Neural cell (in vitro differentiated cells): ENCODE measurements at regions not wholly inside any gene's neighbourhood (a gene's known extent, or its start where the extent isn't known, plus 50 kb on each side); places are given as distances from the start of the nearest gene placed in this dataset.
"Not testable (repeated sequence)": the region's sequence is repeated elsewhere in the genome, so short reads cannot be mapped to it uniquely, and the experiment has no call there.

Source experiments
- H2AFZ ChIP-seq: fragments of 200-600, 300-800 bp; sonication (generic), shearing (Covaris generic); 2 replicates; pipeline ENCODE4 v1.6.0; 2014; ENCODE audit warnings: low read depth, mild to moderate bottlenecking, antibody characterized with exemption, low read length, moderate library complexity
- H3F3A ChIP-seq: fragments of 200-600 bp; shearing (Covaris generic); 2 replicates; pipeline ENCODE4 v1.6.1; 2016; ENCODE audit warnings: mild to moderate bottlenecking, moderate library complexity, mixed read lengths, antibody characterized with exemption, low read length; ENCODE audit not compliant: insufficient read depth, poor library complexity, severe bottlenecking
- H3K27ac ChIP-seq: fragments of 200-600, 300-800 bp; sonication (generic), shearing (Covaris generic); 2 replicates; pipeline ENCODE4 v1.5.1; 2014; ENCODE audit warnings: mild to moderate bottlenecking, low read length, moderate library complexity
- H3K27me3 ChIP-seq: fragments of 300-800, 200-600 bp; sonication (generic), shearing (Covaris generic); 2 replicates; pipeline ENCODE4 v1.6.0; 2014; ENCODE audit warnings: mild to moderate bottlenecking, low read depth, low read length, moderate library complexity; ENCODE audit not compliant: insufficient read depth
- H3K36me3 ChIP-seq: fragments of 300-800, 200-600 bp; sonication (generic), shearing (Covaris generic); 2 replicates; pipeline ENCODE4 v1.5.1; 2014; ENCODE audit warnings: mild to moderate bottlenecking, antibody characterized with exemption, low read length, moderate library complexity; ENCODE audit not compliant: insufficient read depth
- H3K4me2 ChIP-seq: fragments of 300-800, 200-600 bp; sonication (generic), shearing (Covaris generic); 2 replicates; pipeline ENCODE4 v1.6.0; 2014; ENCODE audit warnings: mild to moderate bottlenecking, low read length
- H3K4me3 ChIP-seq: fragments of 300-800, 200-600 bp; sonication (generic), shearing (Covaris generic); 2 replicates; pipeline ENCODE4 v1.5.1; 2014; ENCODE audit warnings: mild to moderate bottlenecking, low read length, moderate library complexity
- H3K79me2 ChIP-seq: fragments of 200-600 bp; shearing (Covaris generic); replicated peaks from 2 replicates; pipeline ENCODE4 v1.6.0; 2014; ENCODE audit warnings: mild to moderate bottlenecking, low read length, moderate library complexity; ENCODE audit not compliant: insufficient read depth
- H3K9ac ChIP-seq: fragments of 300-800, 200-600 bp; sonication (generic), shearing (Covaris generic); 2 replicates; pipeline ENCODE4 v1.6.1; 2016; ENCODE audit warnings: mild to moderate bottlenecking, low read length, mixed read lengths
- H3K9me2 ChIP-seq: fragments of 200-600 bp; shearing (Covaris generic); 2 replicates; pipeline ENCODE4 v1.6.1; 2016; ENCODE audit warnings: mild to moderate bottlenecking, low read length, mixed read lengths; ENCODE audit not compliant: insufficient read depth
- H3K9me3 ChIP-seq: fragments of 200-600, 300-800 bp; sonication (generic), shearing (Covaris generic); 2 replicates; pipeline ENCODE4 v1.6.1; 2016; ENCODE audit warnings: mild to moderate bottlenecking, mixed run types, low read length, moderate library complexity, mixed read lengths
- H4K20me1 ChIP-seq: fragments of 200-600 bp; shearing (Covaris generic); 2 replicates; pipeline ENCODE4 v1.6.1; 2016; ENCODE audit warnings: mild to moderate bottlenecking, mixed run types; ENCODE audit not compliant: insufficient read depth
- EP300 ChIP-seq: fragments of 450-650 bp; conservative IDR thresholded peaks from 2 replicates; pipeline ENCODE4 v1.6.1; 2014; ENCODE audit warnings: antibody characterized with exemption, mild to moderate bottlenecking, moderate library complexity; ENCODE audit not compliant: poor library complexity, severe bottlenecking
- EZH2 ChIP-seq: fragments of 200-600, 300-800 bp; shearing (Covaris generic), sonication (generic); IDR thresholded peaks from 2 replicates; pipeline ENCODE4 v1.6.1; 2014; ENCODE audit warnings: antibody characterized with exemption, low read length, borderline replicate concordance, mild to moderate bottlenecking; ENCODE audit not compliant: insufficient read depth, poor library complexity, severe bottlenecking
- MXI1 ChIP-seq: fragments of 450-650 bp; conservative IDR thresholded peaks from 2 replicates; pipeline ENCODE4 v1.6.1; 2014; ENCODE audit warnings: antibody characterized with exemption, mild to moderate bottlenecking; ENCODE audit not compliant: poor library complexity, severe bottlenecking
- POLR2AphosphoS5 ChIP-seq: IDR thresholded peaks from 2 replicates; pipeline ENCODE4 v1.6.1; 2012
- RAD21 ChIP-seq: fragments of 450-650 bp; conservative IDR thresholded peaks from 2 replicates; pipeline ENCODE4 v1.6.1; 2014; ENCODE audit warnings: antibody characterized with exemption, mild to moderate bottlenecking, moderate library complexity
- SMC3 ChIP-seq: fragments of 450-650 bp; conservative IDR thresholded peaks from 2 replicates; pipeline ENCODE4 v1.6.1; 2014; ENCODE audit warnings: antibody characterized with exemption, mild to moderate bottlenecking, moderate library complexity; ENCODE audit not compliant: poor library complexity
- TAF1 ChIP-seq: IDR thresholded peaks from 2 replicates; pipeline ENCODE4 v1.6.1; 2012; ENCODE audit warnings: low read depth
- TF ChIP-seq, protein P1 (sequence below): fragments of 450-650 bp; IDR thresholded peaks from 2 replicates; pipeline ENCODE4 v1.5.1; 2014; ENCODE audit warnings: antibody characterized with exemption, mild to moderate bottlenecking, moderate library complexity; ENCODE audit not compliant: poor library complexity, severe bottlenecking
- TF ChIP-seq, protein P2 (sequence below): IDR thresholded peaks from 2 replicates; pipeline ENCODE4 v1.6.1; 2012; ENCODE audit warnings: borderline replicate concordance

- not testable (repeated sequence) for H3K79me2 ChIP-seq, H2AFZ ChIP-seq, H4K20me1 ChIP-seq, H3K27me3 ChIP-seq, H3K9ac ChIP-seq, H3K9me3 ChIP-seq, H3K36me3 ChIP-seq, H3F3A ChIP-seq, H3K9me2 ChIP-seq, H3K4me2 ChIP-seq, H3K4me3 ChIP-seq, H3K27ac ChIP-seq
Observed at GRCh38 chr5:20865892-20866291, 877.9 kb upstream of the CDH18 start.

GRCh38 chr5:20833081-20833627 lies 845.2 kb upstream of the CDH18 start:
- Histone ChIP-seq H2AFZ (no peak overlapping the region), H3K27ac (no peak overlapping the region)
- no peak for TF ChIP-seq SMC3
- TF ChIP-seq EP300: no peak
- no peak for TF ChIP-seq RAD21
- TF ChIP-seq, protein P1, sequence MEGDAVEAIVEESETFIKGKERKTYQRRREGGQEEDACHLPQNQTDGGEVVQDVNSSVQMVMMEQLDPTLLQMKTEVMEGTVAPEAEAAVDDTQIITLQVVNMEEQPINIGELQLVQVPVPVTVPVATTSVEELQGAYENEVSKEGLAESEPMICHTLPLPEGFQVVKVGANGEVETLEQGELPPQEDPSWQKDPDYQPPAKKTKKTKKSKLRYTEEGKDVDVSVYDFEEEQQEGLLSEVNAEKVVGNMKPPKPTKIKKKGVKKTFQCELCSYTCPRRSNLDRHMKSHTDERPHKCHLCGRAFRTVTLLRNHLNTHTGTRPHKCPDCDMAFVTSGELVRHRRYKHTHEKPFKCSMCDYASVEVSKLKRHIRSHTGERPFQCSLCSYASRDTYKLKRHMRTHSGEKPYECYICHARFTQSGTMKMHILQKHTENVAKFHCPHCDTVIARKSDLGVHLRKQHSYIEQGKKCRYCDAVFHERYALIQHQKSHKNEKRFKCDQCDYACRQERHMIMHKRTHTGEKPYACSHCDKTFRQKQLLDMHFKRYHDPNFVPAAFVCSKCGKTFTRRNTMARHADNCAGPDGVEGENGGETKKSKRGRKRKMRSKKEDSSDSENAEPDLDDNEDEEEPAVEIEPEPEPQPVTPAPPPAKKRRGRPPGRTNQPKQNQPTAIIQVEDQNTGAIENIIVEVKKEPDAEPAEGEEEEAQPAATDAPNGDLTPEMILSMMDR: no peak
- TF ChIP-seq EZH2: no peak

DNA sequence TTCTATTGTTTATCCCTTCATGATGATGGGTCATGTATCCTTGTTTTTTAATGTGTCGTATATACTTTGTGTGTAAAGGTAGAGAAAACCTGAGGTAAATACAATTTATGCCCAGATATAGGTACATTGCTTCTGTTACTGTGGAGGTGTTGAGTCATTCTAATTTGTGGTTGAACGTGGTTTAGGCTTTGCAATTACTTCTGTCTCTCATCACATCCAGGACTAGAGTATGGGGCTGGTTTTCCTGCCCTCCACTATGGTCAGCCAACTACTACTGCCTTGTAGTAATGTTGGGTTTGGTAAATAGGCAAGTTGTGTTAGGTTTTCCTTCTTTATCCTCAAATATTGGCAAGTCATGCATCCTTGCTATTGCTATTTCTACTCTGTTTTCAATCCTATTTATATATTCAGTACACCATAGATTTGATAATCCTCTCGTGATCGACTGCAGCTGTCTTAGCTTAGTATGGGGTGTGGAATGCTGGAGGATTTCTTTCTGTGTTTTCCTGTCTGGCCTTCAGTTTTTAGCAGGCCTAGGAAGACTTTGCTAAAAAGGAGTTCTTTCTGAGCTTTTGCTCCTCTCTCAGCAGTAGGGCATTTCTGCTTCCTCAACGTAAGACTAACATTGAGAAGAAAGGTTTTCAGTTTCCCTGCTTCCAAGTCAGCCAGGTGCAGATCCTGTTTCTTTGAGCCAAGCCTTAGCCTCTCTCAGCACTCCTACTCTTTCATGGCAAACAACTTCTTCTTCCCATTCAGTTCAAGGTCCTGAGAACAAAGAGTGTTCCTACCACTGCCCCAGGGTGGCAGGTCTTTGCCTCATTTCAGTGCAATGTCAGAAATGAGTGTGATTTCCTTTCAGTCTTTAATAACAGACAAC lies 844.4 kb upstream of the CDH18 start:
- H3K27ac ChIP-seq: no peak overlapping the region
- no peaks in the 10 kb centered on the region for H3K27me3 ChIP-seq
- no peaks in the 10 kb centered on the region for H3K9me2 ChIP-seq
- no peak overlapping the region for H3K9ac ChIP-seq
- no peaks in the 10 kb centered on the region for H3K9me3 ChIP-seq
- H3K79me2 ChIP-seq: no peaks in the 10 kb centered on the region
- TF ChIP-seq, protein P2, sequence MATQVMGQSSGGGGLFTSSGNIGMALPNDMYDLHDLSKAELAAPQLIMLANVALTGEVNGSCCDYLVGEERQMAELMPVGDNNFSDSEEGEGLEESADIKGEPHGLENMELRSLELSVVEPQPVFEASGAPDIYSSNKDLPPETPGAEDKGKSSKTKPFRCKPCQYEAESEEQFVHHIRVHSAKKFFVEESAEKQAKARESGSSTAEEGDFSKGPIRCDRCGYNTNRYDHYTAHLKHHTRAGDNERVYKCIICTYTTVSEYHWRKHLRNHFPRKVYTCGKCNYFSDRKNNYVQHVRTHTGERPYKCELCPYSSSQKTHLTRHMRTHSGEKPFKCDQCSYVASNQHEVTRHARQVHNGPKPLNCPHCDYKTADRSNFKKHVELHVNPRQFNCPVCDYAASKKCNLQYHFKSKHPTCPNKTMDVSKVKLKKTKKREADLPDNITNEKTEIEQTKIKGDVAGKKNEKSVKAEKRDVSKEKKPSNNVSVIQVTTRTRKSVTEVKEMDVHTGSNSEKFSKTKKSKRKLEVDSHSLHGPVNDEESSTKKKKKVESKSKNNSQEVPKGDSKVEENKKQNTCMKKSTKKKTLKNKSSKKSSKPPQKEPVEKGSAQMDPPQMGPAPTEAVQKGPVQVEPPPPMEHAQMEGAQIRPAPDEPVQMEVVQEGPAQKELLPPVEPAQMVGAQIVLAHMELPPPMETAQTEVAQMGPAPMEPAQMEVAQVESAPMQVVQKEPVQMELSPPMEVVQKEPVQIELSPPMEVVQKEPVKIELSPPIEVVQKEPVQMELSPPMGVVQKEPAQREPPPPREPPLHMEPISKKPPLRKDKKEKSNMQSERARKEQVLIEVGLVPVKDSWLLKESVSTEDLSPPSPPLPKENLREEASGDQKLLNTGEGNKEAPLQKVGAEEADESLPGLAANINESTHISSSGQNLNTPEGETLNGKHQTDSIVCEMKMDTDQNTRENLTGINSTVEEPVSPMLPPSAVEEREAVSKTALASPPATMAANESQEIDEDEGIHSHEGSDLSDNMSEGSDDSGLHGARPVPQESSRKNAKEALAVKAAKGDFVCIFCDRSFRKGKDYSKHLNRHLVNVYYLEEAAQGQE: no peak
- no peak for TF ChIP-seq EZH2
- no peak for TF ChIP-seq EP300
- no peak for TF ChIP-seq SMC3
- TF ChIP-seq POLR2AphosphoS5: no peak
- TF ChIP-seq TAF1: no peak
- TF ChIP-seq RAD21: no peak
- no peak for TF ChIP-seq MXI1
- TF ChIP-seq, protein P1: no peak
- H3K4me2 ChIP-seq: no peak overlapping the region
- no peaks in the 10 kb centered on the region for H4K20me1 ChIP-seq
- H3K36me3 ChIP-seq: no peaks in the 10 kb centered on the region
- H3K4me3 ChIP-seq: no peak overlapping the region
- H2AFZ ChIP-seq: no peak overlapping the region
- H3F3A ChIP-seq: no peaks in the 10 kb centered on the region

More at GRCh38 chr5:20833081-20833627, 845.2 kb upstream of the CDH18 start:
- H3F3A ChIP-seq: no peaks in the 10 kb centered on the region
- H3K4me3 ChIP-seq: no peak overlapping the region
- H3K9me2 ChIP-seq: no peaks in the 10 kb centered on the region
- H3K9me3 ChIP-seq: no peaks in the 10 kb centered on the region
- H3K79me2 ChIP-seq: no peaks in the 10 kb centered on the region
- no peak overlapping the region for H3K4me2 ChIP-seq
- no peak overlapping the region for H3K9ac ChIP-seq
- H4K20me1 ChIP-seq: no peaks in the 10 kb centered on the region
- no peaks in the 10 kb centered on the region for H3K36me3 ChIP-seq
- no peaks in the 10 kb centered on the region for H3K27me3 ChIP-seq

DNA sequence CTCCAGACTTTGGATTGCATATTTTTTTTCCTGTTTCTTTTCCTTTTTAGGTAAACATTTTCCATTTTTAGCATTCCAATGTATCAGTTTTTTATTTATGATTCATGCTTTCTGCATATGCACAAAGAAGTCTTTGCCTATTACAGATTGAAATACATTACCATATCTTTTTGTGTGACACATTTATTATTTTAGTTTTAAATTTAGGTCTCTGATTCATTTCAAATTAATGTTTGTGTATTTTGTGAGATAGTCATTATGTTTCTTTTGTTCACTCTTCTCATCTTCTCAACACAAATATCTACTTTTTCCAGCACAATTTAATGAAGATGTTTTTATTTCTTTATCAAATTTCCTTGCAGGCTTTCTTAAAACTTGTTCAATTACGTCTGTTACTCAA lies 838.0 kb upstream of the CDH18 start:
- H3K4me3 ChIP-seq, H3K9ac ChIP-seq, H3K9me2 ChIP-seq, H2AFZ ChIP-seq, H3K27ac ChIP-seq, H3K27me3 ChIP-seq, H4K20me1 ChIP-seq, H3K79me2 ChIP-seq, H3K9me3 ChIP-seq, H3K4me2 ChIP-seq, H3F3A ChIP-seq, H3K36me3 ChIP-seq: not testable (repeated sequence)
